Kidney glomerular epithelial cell (primary cell): ENCODE measurements at regions not wholly inside any gene's neighbourhood (a gene's known extent, or its start where the extent isn't known, plus 50 kb on each side); places are given as distances from the start of the nearest gene placed in this dataset.
"Not testable (repeated sequence)": the region's sequence is repeated elsewhere in the genome, so short reads cannot be mapped to it uniquely, and the experiment has no call there.

ENCODE experiments used
- DNase-seq: peaks from one replicate; lab custom pipeline; 2025; lab: John Stamatoyannopoulos, UW

GRCh38 chr19:30865511-30865910, 483.7 kb downstream of the TSHZ3 start:
- no peak for DNase-seq

- no peak for DNase-seq
Observed at GRCh38 chr19:30864391-30865215, 484.6 kb downstream of the TSHZ3 start.

- no peak for DNase-seq
Observed at GRCh38 chr19:30862876-30863275, 486.4 kb downstream of the TSHZ3 start.

GRCh38 chr19:30861919-30862318, 487.3 kb downstream of the TSHZ3 start:
- no peak for DNase-seq

- no peak for DNase-seq
Observed at GRCh38 chr19:30857966-30858490, 485.8 kb downstream of the ZNF536 start.

- no peak for DNase-seq
Observed at GRCh38 chr19:30857388-30857787, 485.2 kb downstream of the ZNF536 start.

GRCh38 chr19:30856786-30857185, 484.6 kb downstream of the ZNF536 start:
- no peak for DNase-seq

GRCh38 chr19:30856376-30856775, 484.2 kb downstream of the ZNF536 start:
- DNase-seq: no peak

- no peak for DNase-seq
Observed at GRCh38 chr19:30855442-30855841, 483.3 kb downstream of the ZNF536 start.

GRCh38 chr19:30854661-30855060, 482.5 kb downstream of the ZNF536 start:
- no peak for DNase-seq

GRCh38 chr19:30854207-30854606, 482.0 kb downstream of the ZNF536 start:
- no peak for DNase-seq

GRCh38 chr19:30853036-30853435, 480.9 kb downstream of the ZNF536 start:
- DNase-seq: no peak

- DNase-seq: no peak
Observed at GRCh38 chr19:30852168-30852567, 480.0 kb downstream of the ZNF536 start.

GRCh38 chr19:30851646-30852045, 479.5 kb downstream of the ZNF536 start:
- DNase-seq: no peak

- no peak for DNase-seq
Observed at GRCh38 chr19:30848636-30849425, 476.6 kb downstream of the ZNF536 start.

GRCh38 chr19:30846102-30846501, 473.9 kb downstream of the ZNF536 start:
- DNase-seq: no peak

- no peak for DNase-seq
Observed at GRCh38 chr19:30842926-30843325, 470.7 kb downstream of the ZNF536 start.

GRCh38 chr19:30841934-30842333, 469.8 kb downstream of the ZNF536 start:
- no peak for DNase-seq

- no peak for DNase-seq
Observed at GRCh38 chr19:30830875-30831274, 458.7 kb downstream of the ZNF536 start.

- not testable (repeated sequence) for DNase-seq
Observed at GRCh38 chr19:30825505-30825904, 453.3 kb downstream of the ZNF536 start.

GRCh38 chr19:30824809-30825208, 452.6 kb downstream of the ZNF536 start:
- no peak for DNase-seq

GRCh38 chr19:30817965-30818567, 445.9 kb downstream of the ZNF536 start:
- DNase-seq: no peak

GRCh38 chr19:30817197-30817596, 445.0 kb downstream of the ZNF536 start:
- no peak for DNase-seq
